SK-N-DZ (cell line): ENCODE measurements at regions not wholly inside any gene's neighbourhood (a gene's known extent, or its start where the extent isn't known, plus 50 kb on each side); places are given as distances from the start of the nearest gene placed in this dataset.

ENCODE experiments used
- DNase-seq: peaks from one replicate; pipeline ENCODE4 v3.0.0-alpha.2; 2015; ENCODE audit warnings: low spot score

GRCh38 chr11:26090651-26091050 lies 241.3 kb upstream of the ANO3 start:
- DNase-seq = no peak

DNA sequence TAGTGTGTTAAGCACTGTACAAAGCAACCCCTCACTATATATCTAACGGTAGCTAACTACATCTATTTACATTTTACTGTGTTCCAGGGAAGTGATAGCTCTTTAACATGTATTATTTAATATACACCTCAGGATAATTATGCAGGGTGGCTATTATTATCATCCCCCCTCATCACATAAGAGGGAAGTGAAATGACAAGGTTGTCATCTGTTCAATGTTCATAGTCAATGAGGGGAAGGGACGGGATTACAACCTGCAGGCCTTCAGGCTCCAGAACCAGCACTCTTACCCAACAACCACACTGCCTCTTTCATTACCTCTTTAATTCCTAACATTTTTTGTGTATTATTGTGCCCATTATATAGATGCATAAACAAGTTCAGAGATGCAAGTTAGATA lies 238.7 kb upstream of the ANO3 start:
- no peak for DNase-seq

DNA sequence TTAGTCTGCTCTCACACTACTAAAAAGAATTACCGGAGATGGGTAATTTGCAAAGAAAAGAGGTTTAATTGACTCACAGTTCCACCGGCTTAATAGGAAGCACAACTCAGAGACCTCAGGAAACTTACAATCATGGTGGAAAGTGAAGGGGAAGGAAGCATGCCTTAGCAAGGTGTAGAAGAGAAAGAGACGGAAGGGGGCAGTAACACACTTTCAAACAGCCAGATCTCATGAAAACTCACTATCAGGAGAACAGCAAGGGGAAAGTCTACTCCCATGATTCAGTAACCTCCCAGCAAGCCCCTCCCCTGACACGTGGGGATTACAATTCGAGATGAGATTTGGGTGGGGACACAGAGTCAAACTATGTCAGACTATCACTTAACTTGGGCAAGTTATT lies 236.6 kb upstream of the ANO3 start:
- no peak for DNase-seq

GRCh38 chr11:26096451-26096850 lies 235.5 kb upstream of the ANO3 start:
- no peak for DNase-seq

DNA sequence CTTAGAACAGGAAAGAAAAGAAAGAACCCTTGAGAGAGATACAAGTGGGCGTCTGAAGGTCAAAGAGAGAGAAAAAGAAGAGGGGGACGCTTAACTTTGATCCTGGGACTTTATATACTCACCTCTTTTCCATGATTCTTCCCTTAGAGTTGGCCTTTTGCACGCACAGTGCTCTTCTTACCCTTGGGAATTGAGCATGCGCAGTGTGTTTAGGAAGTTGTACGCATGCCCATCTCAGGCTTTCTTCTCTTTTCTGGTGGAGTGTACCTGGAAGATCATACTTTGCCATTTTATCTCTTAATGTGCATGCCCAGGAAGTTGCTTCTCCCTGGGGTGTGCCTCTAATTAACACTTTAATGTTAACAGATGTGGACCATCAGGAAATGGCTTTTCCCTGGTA lies 229.6 kb upstream of the ANO3 start:
- DNase-seq = no peak

DNA sequence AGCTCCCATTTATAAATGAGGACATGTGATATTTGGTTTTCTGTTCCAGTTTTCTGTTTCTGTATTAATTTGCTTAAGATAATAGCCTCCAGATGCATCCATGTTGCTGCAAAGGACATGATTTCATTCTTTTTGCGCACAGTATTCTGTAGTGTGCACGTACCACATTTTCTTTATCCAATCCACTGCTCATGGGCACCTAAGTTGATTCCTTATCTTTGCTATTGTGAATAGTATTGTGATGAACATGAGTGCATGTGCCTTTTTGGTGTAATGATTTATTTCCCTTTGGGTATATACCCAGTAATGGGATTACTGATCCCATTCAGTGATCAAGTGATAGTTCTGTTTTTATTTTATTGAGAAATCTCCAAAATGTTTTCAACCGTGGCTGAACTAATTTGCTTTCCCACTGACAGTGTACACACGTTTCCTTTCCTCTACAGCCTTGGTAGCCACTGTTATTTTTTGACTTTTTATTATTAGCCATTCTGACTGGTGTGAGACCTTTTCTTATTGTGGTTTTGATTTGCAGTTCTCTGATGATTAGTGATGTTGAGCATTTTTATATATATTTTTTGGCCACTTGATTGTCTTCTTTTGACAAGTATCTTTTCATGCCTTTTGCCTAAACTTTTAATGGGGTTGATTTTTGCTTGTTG lies 226.0 kb upstream of the ANO3 start:
- DNase-seq = no peak

DNA sequence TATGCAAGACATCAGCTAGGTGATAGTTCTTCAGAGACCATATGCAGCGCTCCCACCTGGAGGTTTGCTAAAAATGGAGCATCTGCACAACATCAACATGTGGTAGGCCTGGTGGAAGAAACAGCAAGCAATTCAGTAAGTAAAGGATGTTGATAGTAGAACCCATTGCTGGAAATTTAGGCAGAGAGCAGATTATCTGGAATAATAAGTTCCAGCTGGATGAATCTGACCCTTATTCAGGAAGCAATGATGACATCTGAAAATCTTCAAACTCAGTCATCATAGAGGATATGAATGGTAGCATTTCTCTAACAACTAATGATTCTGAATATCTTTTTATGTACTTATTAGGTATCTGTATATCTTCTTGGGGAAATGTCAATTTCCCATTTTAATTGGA lies 225.2 kb upstream of the ANO3 start:
- peak; percentile 48 for DNase-seq

GRCh38 chr11:26109658-26110368 lies 222.1 kb upstream of the ANO3 start:
- no peak for DNase-seq

DNA sequence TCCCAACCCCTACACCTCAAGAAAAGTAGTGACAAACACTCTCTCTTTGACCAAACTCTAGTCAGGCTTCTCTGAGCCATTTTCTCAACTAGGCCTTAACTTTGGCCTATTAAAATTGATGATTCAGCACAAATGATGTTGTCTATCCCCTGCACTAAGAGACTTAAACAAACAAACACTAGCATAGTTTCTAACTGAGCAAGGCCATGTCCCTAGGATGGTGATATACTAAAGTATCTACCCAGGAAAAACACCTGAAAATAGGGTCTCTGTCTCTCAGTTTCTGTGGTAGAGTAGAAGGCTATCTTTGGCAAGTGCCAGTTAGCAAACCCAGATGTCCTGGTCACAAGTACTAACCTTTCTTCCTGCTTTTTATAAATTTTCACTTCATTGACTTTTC lies 219.7 kb upstream of the ANO3 start:
- DNase-seq = no peak

- no peak for DNase-seq
These were observed 210.5 kb upstream of the ANO3 start for GRCh38 chr11:26121466-26121865.

DNA sequence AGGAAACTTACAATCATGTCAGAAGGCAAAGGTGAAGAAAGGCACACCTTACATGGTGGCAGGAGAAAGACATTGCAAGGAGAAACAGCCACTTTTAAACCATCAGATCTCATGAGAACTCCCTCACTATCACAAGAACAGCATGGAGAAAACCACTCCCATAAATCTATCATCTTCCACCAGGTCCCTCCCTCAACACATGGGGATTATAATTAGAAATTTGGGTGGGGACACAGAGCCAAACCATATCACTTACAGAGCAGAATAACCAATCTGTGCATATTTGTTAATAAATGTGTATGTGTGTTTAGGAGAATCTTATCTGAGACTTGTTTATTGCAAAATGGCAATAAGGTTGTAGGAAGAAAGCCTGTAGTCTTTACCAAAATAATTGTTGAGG lies 205.2 kb upstream of the ANO3 start:
- no peak for DNase-seq

GRCh38 chr11:26127336-26127735 lies 204.6 kb upstream of the ANO3 start:
- DNase-seq = no peak

DNA sequence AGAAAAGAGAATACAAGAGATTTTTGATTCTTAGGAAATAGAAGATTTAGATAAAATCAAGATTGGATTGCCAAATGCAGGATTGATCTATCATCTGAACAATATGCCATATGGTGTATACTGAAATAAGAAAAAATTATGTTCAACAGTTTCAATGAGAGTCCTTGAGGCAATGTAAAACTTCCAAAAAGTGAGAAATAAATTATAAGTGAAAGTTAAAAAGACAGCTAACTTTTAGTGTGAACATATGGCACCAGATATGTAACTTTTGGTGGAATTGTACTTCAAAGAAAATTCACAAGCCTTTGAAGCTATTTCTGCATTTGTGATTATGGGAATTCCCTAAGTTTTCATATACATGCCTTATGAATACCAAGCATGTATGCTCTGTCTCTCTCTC lies 200.5 kb upstream of the ANO3 start:
- no peak for DNase-seq

DNA sequence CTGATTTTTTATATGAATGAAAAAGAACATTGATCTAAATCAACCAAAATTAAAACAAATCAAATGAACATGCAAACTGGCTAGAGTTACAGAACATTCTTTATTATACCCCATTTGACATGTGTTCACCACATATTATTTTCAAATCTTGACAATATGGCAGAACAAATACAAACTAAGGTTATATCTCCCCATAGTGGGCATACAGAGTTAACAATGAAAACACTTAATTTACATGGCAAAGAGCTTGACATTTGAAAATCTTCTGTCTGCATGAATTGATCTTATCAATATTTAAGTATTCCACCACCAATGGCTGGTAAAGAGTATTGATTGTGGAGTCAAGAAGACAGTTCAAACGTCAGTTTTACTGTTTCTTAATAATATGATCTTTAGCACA lies 197.9 kb upstream of the ANO3 start:
- no peak for DNase-seq

DNA sequence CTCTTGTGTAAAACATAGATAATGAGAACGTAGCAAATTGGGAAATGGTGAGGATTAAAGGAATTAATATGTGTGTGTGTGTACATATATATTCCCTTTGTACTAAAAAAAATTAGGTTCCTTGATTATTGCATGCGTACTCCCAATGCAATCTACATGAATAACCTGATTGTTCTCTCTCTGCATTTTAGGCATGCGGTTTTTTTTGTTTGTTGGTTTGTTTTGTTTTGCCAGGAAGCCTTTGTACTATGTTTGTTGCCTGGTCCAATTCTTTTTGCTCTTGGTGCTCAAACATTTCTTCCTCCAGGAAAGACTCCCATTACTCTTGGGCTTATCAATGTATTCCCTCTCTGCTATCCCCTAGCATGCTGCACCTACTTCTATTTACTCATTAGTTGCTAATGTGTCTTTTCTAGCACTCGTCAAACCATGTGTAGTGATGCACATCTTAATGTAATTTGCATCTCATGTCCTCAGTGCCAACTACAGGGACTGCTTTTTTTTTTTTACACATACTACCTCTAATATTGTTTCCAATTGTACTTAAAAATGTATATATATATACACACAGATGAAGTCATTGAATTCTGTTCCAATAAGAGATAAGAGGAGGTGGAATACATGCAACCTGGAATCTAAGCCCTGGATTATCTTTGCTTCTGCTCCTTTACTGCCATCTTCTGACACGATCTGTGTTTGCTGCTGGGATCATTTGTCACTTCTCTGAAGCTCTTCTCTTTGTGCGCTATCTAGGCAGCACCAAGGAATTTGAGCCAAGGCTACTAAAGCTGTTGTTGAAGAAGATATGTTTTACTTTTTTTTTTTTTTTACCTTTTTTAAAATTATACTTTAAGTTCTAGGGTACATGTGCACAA lies 197.2 kb upstream of the ANO3 start:
- peak; percentile 31 for DNase-seq

DNA sequence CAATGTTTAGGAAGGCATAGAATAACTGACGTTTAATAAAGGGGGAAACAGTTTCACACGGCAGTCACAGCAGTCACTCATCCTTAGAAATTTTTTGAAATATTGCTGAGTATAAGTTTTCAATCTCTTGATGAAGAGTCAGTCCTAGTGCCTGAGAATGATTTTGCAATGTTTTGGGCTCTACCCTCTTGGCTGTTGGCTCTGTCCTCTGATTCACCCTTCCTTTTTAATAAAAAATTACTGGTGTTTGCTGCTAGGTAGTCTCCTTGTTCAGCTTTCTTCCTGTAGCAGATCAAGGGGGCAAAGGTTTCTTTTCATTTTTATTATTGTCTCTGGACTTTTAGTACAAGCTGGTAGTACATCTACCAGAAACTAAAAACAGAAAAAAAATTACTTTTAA lies 194.3 kb upstream of the ANO3 start:
- DNase-seq = no peak

DNA sequence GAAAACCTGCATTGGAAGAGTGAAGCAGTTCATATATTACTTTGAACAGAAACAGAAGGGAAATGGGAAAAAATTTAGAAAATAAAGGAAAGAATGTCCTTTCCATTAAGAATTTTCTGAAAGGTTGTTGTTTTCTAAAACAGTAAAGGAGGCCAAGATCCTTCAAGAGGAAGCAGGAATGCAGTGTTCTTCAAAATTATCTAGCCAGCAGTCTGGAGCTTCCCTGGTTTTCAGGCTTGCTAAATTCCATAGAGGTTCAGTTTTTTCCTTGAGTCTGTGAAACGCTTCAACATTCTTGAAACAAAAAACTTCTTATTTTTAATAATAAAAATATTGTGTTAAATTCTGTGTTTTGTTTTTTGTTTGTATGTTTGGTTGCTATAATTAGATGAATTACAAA lies 189.0 kb upstream of the ANO3 start:
- no peak for DNase-seq

DNA sequence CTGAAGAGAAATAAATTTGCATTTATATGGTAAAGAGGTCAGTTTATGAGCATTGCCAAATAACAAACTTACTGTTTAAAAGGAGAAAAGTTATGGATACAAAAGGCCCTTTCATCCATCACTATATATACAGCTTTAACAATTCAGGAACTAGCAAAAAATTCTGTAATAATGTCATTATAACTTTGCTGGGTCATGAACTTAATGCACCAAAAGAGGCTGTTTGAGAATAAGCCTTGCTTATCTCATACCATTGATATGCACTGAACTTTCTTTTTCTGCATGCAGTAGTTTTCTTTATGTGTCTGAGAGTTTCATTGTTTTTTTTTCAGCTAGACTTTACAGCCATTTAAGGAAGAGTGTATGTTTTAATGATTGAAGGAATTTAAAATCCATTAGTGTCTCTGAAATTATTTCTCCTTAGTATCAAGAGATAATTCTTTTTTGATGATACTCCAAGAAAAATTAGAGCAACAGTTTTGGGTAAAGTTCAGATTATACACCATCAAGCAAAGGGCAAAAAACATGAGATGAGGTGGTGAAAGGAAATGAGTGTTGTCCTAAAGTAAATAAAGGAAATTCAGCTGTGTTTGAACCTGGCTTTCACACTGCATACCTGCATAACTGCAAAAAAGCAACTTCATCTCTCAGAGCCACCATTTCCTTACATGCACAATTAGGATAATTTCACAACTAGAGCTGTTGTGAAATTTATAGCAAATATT lies 188.2 kb upstream of the ANO3 start:
- DNase-seq = no peak

DNA sequence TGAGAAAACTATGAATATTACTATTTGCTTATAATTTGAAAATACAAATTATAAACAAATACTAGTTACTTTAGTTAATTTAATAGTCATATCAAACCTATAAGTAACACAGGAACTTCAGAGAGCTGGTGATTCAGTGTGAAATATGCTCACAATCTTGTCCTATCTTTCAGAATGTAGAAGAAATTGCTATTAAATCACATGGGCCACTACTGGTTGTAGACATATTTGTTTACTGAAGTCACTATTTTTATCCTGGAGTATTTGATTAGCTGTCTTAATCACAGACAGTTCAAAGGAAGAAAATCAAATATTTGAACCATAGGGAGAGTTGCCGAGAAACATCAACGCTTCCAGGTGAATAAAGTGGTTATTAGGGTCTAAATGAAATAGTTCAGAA lies 187.6 kb upstream of the ANO3 start:
- no peak for DNase-seq

GRCh38 chr11:26144911-26145310 lies 187.0 kb upstream of the ANO3 start:
- no peak for DNase-seq

DNA sequence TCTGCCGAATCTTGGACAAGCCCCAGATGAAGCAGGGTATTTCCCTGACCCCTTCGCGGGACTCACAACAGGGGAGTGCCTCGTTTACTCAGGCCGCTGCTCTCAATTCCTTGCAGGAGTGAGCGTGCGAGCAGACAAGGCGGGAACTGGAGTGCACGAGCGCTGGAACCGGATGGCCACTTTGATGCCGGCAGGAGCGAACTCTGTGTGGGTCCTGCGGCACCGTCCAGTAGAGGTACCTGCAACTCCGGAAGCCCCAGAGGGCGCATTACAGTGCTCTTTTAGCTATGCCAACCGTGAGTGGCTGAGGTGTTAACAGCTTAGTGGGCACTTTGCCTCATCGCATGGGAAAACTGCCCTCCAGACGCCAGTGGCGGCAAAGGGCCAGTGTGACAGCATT lies 182.3 kb upstream of the ANO3 start:
- no peak for DNase-seq

- DNase-seq = no peak
These were observed 181.9 kb upstream of the ANO3 start for GRCh38 chr11:26150031-26150430.
